Liver (tissue), 2 donors: ENCODE measurements at regions not wholly inside any gene's neighbourhood (a gene's known extent, or its start where the extent isn't known, plus 50 kb on each side); places are given as distances from the start of the nearest gene placed in this dataset.

Source experiments
- TF ChIP-seq, protein P1 (sequence below): IDR thresholded peaks from 2 replicates; pipeline ENCODE4 v1.6.1; 2016; ENCODE audit warnings: antibody characterized with exemption
- TF ChIP-seq, protein P2 (sequence below): IDR thresholded peaks from 2 replicates; pipeline ENCODE4 v1.6.1; 2016; ENCODE audit warnings: antibody characterized with exemption
- TF ChIP-seq, protein P3 (sequence below): fragments of 150-350 bp; IDR thresholded peaks from 2 replicates; pipeline ENCODE4 v1.5.1; 2017; ENCODE audit warnings: improper control_type of control experiment, low read depth, low read length; ENCODE audit not compliant: missing input control
- donor health status: healthy.

DNA sequence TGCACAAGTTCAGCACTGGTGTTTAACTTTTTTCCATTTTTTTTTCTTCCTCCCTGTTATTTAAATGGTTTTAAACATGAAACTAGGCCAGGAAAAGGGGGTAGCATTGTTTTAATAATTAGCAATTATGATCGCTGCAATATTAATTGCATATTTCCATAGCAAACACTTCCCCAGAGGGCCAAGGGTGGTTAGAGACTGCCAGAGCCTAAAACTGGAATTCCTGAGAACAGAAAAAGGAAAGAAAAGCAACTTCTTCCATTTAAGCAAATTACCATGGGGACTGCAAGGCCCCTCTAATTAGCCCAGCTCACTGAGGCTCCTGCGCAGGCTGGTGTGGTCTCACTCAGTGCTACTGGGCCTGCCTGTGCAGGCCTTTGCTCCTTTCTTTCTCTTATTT lies 201.5 kb downstream of the SMAD2 start:
- TF ChIP-seq, protein P1, sequence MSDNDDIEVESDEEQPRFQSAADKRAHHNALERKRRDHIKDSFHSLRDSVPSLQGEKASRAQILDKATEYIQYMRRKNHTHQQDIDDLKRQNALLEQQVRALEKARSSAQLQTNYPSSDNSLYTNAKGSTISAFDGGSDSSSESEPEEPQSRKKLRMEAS, result no peak
- TF ChIP-seq, protein P2, sequence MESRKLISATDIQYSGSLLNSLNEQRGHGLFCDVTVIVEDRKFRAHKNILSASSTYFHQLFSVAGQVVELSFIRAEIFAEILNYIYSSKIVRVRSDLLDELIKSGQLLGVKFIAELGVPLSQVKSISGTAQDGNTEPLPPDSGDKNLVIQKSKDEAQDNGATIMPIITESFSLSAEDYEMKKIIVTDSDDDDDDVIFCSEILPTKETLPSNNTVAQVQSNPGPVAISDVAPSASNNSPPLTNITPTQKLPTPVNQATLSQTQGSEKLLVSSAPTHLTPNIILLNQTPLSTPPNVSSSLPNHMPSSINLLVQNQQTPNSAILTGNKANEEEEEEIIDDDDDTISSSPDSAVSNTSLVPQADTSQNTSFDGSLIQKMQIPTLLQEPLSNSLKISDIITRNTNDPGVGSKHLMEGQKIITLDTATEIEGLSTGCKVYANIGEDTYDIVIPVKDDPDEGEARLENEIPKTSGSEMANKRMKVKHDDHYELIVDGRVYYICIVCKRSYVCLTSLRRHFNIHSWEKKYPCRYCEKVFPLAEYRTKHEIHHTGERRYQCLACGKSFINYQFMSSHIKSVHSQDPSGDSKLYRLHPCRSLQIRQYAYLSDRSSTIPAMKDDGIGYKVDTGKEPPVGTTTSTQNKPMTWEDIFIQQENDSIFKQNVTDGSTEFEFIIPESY, result no peak
- TF ChIP-seq, protein P3, sequence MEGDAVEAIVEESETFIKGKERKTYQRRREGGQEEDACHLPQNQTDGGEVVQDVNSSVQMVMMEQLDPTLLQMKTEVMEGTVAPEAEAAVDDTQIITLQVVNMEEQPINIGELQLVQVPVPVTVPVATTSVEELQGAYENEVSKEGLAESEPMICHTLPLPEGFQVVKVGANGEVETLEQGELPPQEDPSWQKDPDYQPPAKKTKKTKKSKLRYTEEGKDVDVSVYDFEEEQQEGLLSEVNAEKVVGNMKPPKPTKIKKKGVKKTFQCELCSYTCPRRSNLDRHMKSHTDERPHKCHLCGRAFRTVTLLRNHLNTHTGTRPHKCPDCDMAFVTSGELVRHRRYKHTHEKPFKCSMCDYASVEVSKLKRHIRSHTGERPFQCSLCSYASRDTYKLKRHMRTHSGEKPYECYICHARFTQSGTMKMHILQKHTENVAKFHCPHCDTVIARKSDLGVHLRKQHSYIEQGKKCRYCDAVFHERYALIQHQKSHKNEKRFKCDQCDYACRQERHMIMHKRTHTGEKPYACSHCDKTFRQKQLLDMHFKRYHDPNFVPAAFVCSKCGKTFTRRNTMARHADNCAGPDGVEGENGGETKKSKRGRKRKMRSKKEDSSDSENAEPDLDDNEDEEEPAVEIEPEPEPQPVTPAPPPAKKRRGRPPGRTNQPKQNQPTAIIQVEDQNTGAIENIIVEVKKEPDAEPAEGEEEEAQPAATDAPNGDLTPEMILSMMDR, result no peak
